ENCODE measurements at regions not wholly inside any gene's neighbourhood (a gene's known extent, or its start where the extent isn't known, plus 50 kb on each side); places are given as distances from the start of the nearest gene placed in this dataset.

DNA sequence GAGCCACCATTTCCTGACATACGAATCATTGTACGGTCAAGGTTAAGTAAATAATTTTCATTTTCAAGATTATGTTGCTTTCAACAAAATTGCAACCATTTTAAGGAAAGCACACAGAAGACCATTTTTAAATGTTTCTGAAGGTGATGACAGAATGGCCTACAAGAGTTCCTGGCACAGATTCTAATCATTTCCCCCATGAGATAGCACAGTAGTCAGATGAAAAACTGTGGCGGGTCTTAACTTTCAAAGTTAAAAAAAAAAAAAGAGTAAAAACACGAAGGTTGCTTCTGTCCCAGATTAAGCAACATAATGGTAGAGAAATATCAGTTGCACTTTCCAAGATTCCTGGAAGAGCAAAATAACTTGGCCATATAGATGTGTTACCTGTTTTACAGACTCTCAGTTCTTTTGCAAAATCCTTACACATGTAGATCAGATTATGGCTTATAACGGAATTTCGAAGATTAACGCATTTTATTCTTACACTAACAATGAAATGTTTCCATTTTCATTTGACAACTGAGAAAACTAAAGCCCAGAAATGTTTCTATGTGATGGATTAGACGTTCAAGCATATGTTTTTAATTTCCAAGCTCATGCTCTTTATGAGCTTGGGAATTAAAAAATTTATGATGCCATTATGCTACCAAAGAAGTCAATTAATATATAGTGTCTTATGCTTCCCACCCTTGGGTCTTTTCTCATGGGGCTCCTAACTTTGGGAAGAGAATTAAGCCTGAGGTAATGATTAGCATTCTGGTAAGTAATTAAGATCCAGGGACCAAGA lies 335.1 kb upstream of the CLNK start:
- DNase-seq = no peak
- intact Hi-C loops (cut with DNase I) = no loop called here

DNA sequence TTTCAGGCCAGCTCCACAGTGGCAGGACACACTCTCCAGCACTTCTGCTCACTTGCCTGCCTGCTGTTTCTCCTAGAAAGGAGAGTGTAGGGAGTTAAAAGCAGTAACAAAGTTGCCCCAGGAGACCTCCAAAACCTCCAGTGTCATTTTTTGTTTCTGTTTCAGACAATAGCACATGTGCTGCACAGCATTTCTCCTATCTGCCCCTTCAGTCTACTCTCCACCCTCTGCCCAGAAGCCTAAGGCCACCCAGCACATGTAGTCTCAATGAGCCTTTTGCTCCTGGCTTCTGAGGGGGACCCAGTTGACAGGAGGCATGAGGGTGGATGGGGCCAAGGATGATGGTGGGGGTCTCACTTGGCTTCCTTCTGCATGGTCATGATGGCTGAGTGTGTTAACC lies 329.6 kb upstream of the CLNK start:
- intact Hi-C loops (cut with DNase I) = no loop called here

DNA sequence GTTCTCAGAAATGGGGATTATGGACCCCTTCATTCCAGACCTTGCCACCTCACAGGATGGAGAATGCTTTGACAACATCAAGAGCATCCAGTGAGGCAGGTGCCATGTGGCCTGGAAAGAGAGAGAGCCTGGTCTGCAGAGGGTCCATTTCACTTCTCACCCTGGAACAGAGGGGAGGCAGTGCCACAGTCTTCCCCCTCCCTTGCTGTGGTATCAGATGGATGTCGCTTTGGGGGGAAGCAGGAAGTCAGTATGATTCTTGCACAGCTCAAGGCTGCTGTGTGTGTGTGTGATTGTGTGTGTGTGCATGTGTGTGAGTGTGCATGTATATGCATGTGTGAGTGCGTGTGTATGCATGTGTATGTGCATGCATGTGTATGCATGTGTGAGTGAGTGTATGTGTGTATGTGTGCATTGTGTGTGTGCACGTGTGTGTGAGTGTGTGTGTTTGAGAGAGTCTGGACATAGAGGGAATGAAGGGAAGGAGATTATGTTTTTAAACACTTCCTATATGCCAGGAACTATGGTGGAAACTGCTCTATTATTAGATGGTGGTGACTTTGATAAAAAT lies 328.6 kb upstream of the CLNK start:
- DNase-seq = no peak
- intact Hi-C loops (cut with DNase I) = no loop called here

More for the DNA sequence above, 329.6 kb upstream of the CLNK start:
- DNase-seq = no peak

DNA sequence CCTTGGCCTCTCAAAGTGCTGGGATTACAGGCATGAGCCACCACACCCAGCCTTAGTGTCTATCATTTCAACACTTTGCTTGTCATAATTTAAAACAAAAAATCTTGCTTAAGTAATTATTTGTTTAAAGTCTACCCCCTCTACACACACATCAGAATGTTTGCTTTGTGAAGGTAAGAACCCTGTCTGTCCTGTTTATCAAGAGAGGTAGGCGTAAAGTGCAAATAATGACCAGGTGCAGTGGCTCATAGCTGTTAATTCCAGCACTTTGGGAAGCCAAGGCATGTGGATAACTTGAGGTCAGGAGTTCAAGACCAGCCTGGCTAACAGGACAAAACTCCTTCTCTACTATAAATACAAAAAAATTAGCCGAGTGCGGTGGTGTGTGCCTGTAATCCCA lies 326.7 kb upstream of the CLNK start:
- intact Hi-C loops (cut with DNase I) = no loop called here
- DNase-seq = no peak

DNA sequence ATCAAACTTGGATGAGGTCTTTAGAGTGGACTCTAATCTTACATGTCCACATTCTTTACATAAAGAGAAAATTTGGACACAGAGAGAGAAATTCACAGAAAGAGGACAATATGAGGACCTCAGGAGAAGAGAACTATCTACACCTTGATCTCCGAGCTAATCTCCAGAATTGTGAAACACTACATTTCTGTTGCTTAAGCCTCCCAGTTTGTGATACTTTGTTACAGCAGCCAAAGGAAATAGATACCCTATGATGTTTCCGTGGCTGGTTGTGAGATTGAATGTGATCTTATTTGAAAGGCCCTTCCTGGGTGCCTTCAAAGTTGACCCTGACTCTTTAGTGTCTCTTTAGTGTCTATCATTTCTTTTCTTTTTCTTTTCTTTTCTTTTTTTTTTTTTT lies 326.1 kb upstream of the CLNK start:
- DNase-seq = no peak
- intact Hi-C loops (cut with DNase I) = no loop called here

DNA sequence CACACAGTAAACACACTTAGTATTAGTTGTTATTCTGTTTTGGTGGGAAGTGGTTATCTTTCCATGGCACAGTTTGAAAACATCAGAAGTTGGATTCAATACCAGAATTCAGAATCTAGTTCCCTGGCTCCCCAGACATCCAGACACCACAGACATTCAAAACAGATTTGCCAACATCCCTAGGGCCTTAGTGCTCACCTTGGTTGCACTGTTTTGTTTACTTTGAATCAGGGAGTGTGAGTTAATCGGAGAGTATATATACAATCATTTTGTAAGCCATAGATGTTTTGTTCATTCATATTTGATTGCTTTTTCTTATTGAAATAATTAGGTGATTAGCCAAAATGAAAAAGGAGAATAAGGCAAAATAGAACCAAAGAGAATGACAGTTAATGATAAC lies 324.7 kb upstream of the CLNK start:
- intact Hi-C loops (cut with DNase I) = no loop called here
- no peak for DNase-seq

DNA sequence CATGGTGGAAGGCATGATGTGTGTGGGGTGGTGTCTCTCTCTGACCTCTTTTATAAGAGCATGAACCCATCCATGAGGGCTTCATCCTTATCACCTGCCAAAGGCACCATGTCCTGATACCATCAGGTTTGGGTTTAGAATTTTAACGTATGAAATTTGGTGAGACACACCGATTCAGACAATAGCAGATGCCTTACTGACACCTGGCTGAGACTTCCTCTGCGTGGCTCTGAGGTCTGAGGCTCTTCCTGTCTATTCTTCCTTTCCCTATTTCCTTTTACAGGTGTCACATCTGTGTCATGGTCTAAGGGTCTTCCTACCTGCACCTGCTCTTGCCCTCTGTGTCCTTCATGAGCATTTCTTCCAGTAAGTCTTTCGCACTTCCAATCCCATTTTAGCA lies 320.7 kb upstream of the CLNK start:
- DNase-seq = no peak
- intact Hi-C loops (cut with DNase I) = no loop called here

DNA sequence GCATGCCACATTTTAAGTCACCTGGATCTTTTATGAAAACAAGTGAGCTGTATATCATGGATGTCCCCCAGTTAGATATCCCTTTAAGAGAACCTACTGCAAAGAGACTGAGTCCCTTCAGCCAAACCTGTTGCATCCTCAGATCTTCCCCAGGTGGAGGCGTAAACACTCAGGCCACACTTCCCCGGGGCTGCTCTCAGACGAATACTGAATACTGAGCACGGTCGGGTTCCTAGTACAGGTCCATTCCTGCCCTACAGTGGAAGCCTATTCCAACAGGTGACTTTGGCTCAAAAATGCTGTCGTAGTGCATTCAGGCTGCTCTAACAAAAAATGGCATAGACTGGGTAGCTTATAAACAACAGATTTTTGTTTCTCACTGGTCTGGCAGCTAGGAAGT lies 320.2 kb upstream of the CLNK start:
- no peak for DNase-seq
- intact Hi-C loops (cut with DNase I) = no loop called here

DNA sequence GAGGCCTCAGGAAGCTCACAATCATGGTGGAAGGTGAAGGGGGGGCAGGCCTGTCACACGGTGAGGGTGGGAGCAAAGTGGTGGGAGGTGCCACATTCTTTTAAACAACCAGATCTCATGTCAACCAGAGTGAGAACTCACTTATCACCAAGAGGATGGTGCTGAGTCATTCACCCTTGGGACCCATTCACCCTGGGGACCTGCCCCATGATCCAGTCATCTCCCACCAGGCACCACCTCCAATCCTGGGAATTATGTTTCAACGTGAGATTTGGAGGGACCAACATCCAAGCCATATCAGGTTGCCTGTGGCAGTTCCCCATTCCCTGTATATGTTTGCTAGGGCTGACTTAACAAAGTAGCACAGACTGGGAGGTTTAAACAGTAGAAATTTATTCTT lies 318.4 kb upstream of the CLNK start:
- intact Hi-C loops (cut with DNase I) = no loop called here
- DNase-seq = no peak

DNA sequence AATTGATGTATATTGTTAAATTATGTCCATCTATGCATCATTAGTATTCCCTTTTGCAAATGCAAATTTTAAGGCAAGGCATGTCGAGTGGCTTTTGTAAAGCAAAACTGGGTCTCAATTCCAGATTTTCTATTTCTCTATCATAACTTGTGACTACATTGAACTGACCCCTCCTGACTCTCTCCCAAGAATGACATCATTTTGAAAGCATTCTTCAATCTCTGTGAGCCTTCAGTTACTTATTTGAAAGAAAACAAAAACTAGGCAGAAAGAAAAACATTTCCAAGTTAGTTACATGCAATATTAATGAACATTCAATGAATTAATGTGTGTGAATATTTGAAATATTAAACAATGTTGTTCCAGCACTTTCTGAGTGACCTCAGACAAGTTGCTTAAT lies 314.3 kb upstream of the CLNK start:
- intact Hi-C loops (cut with DNase I) = no loop called here
- DNase-seq = no peak

DNA sequence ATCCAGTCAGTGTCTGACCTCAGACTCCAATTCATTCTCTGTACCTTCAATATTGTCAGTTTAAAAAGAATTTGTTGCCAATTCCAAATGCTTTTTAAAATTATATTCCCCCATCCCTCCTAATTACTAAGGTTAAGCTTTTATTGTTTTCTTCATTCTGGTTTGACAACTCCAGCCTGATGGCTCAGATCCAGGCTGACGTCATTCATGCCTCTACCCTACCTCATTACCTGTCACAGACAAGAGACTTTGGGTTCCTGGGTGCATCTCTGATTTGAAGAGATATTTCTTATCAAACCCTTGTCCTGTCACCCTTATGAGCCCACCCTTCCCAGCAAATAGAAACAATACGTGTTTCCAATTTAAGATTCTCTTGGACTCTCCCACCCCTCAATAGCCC lies 300.2 kb upstream of the CLNK start:
- intact Hi-C loops (cut with DNase I) = no loop called here
- DNase-seq = no peak

DNA sequence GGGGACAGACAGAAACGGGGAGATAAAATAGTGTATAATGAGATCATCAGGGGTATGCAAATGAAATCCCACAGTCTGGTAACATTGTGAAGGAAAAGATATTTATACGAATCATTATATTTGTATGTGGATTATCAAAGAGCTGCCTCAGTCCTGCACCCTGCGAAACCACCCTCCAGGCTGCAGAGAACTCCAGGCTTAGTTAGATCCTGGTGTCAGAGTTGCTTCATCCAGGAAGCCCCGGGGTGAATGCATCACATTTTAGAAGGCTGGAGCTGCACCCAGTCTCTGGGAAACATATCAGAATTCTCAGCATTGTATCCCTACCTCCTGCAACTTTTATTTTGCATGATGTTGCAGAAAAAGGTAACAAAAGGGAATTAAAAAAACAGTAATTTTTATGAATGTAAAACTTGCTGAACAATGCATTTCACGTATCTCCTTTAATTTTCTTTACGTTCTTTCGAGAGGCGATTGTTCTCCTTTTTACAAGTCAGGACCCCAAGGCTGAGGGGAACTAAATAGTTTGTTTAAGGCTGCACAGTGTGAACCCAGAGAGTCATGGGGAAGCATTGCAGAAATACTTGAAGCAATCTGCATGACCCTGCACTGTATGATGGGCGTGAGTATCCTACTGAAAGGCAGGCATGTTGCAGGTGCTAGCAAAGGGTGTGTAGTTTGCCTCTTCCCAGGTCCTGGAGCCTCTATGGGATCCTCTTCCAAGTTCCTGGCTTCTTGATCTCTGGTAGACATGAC lies 299.5 kb upstream of the CLNK start:
- intact Hi-C loops (cut with DNase I) = no loop called here
- no peak for DNase-seq

DNA sequence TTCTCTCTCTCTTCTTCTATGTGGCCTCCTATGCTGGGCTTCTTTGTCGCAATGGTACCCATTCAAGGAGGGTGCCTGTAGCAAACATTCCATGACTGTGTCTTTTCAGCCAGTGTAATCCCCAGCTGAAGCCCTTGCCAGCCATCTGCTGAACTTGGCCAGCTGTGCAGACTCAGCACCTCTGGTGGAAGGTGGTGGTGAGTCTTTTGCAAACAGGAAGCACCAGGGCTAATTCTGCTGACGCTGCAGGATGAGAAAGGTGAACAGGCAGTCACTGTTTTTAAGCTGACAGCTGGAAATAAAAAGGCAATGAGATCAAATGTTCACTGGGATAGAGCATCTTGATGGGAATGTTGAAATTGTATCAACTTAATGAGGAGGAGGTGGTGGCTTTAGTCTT lies 298.7 kb upstream of the CLNK start:
- intact Hi-C loops (cut with DNase I) = no loop called here
- DNase-seq = no peak

DNA sequence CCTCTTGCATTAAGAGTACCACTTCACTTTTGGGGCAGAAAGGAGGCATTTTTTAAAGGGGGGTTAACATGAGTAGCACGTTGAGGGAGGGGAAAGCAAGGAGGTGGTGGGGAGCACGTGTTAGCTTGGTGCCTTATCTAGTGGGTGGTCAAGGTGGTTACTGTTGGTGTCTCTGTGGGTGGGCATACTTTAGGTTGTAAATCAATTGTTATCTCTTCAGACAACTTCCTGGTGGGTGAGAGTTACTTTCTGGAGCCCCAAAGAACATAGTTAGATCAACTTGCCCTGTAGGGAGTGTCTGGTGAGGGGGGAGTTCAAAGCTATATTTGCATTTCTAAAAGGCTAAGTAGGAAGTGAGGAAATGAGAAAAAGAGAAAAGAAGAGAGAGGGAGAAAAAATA lies 297.7 kb upstream of the CLNK start:
- intact Hi-C loops (cut with DNase I) = no loop called here
- DNase-seq = no peak

DNA sequence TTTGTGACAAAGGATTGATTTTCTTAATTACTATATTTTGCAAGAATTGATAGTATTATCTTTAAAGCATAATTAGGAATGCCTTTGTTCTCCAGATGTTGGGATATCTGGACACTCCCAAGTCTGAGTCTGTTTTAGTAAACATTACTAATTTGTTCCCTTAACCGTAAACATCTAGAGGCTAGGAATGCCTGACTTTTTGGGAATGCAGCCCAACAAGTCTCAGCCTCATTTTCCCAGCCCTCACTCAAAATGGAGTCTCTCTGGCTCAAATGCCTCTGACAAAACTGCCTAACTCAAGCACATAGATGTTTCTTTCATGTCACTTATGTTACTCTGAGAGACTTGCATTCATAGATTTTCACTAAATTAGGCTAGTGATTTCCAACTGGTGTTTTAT lies 297.0 kb upstream of the CLNK start:
- DNase-seq = no peak
- intact Hi-C loops (cut with DNase I) = no loop called here

DNA sequence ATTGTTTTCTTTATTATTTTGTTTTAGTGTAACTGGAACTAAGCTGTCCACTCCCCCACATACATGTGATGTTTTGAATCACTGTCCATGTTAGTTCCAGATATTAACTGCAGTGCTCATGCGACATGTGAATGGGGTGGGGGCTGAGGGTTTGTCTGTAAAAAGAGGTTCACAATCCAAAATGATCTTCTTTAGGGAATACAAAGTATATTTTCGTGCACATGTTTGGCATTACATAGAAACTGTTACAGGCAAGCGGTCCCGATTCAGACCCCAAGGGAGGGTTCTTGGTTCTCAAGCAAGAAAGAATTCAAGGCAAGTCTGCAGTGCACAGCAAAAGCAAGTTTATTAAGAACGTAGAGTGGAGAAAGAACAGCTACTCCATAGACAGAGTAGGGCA lies 296.5 kb upstream of the CLNK start:
- no peak for DNase-seq
- intact Hi-C loops (cut with DNase I) = no loop called here

DNA sequence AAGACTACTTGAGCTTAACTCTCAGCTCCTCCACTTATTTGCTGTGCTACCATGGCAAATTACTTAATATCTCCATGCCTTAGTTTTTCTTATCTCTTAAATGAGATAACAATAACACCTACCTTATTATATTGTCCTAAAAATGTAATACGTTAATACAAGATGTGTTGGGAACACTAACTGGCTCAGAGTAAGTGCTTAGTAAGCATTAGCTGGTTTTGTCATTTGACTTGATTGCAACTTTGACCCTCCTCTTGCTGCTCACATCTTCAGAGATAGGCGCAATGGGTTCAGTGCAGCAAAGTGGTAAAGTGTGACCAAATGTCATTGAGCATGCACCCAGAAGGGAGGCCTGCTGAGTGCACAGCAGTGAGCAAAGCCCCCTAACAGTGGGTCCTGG lies 294.5 kb upstream of the CLNK start:
- intact Hi-C loops (cut with DNase I) = no loop called here
- DNase-seq = no peak

DNA sequence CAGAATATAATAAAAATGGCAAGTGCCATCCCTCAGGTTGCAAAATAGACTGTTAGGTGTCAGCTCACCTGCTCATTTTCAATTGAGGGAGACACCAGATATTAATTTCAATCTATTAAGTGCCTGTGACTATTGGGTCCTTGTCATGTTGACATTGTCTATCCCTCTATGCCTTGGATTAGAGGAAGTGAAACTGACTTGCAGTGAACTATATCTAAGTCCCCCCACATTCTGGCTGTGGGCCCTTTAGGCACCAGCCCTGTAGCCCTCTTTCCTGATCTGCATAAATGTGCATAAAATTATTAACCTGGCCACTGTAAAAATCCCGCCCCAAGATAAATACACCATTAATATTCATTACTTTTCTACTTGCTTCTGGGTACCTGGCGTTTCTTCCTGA lies 293.0 kb upstream of the CLNK start:
- intact Hi-C loops (cut with DNase I) = no loop called here

DNA sequence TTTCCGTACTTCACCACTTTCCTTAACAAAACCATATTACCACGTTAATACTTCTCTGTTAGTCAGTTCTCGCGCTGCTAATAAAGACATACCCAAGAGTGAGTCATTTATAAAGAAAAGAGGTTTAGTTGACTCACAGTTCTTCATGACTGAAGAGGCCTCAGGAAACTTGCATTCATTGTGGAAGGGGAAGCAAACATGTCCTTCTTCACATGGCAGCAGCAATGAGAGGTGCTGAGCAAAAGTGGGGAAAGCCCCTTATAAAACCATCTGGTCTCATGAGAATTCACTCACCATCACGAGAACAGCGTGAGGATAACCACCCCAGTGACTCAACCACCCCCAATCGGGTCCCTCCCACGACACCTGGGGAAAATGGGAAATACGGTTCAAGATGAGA lies 289.8 kb upstream of the CLNK start:
- intact Hi-C loops (cut with DNase I) = no loop called here

More for the DNA sequence above, 293.0 kb upstream of the CLNK start:
- no peak for DNase-seq

DNA sequence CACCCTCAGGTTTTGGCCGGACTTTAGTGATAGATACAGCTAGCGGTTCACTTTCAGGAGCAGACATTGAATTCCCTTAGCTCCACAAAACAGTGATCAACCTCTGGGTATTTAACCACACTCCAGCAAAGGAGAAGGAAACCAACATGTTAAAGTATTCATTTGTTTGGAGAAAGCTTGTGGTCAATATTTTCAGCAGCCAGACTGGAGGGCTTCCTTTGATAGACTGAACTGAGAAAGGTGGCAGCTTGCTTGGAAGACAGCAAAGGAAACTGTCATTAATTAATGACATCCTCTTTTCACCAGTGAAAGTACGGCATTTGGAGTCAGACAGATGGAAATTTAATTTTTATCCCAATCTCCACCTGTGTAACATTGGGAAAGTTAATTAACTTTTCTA lies 289.1 kb upstream of the CLNK start:
- no peak for DNase-seq
- intact Hi-C loops (cut with DNase I) = no loop called here

More for the DNA sequence above, 289.8 kb upstream of the CLNK start:
- DNase-seq = no peak
